ENCODE measurements at regions not wholly inside any gene's neighbourhood (a gene's known extent, or its start where the extent isn't known, plus 50 kb on each side); places are given as distances from the start of the nearest gene placed in this dataset.
"Not testable (repeated sequence)": the region's sequence is repeated elsewhere in the genome, so short reads cannot be mapped to it uniquely, and the experiment has no call there.

GRCh38 chr10:21393931-21394330 lies 131.6 kb downstream of the SKIDA1 start:
- Histone ChIP-seq H3K36me3 (ENCODE audit: insufficient read depth, insufficient read length, low read length) (no peaks in the 10 kb centered on the region), H3K9me3 (ENCODE audit: insufficient read depth, low read length) (no peaks in the 10 kb centered on the region), H3K27me3 (ENCODE audit: insufficient read depth, insufficient read length) (no peaks in the 10 kb centered on the region), H3K9ac (ENCODE audit: insufficient read length, low read depth) (no peak overlapping the region), H3K4me3 (ENCODE audit: insufficient read length, low read depth) (no peak overlapping the region), H3K4me1 (ENCODE audit: insufficient read depth, insufficient read length) (peaks cover under 1% of the 10 kb centered on the region)
- TF ChIP-seq SUZ12 (IDR thresholded peaks at IDR 0.05; ENCODE audit: extremely low read depth, insufficient read depth, insufficient read length) (no peak), ZNF274 (IDR thresholded peaks at IDR 0.05; ENCODE audit: low read depth, low read length) (no peak), YY1 (IDR thresholded peaks at IDR 0.05; ENCODE audit: insufficient read depth, insufficient read length) (no peak)
- DNase-seq (ENCODE audit: low read depth, low spot score), result no peak

GRCh38 chr10:21388589-21388988 lies 136.9 kb downstream of the SKIDA1 start:
- no peak overlapping the region for H3K9ac ChIP-seq (ENCODE audit: insufficient read length, low read depth)
- H3K4me3 ChIP-seq (ENCODE audit: insufficient read length, low read depth), result no peak overlapping the region
- H3K4me1 ChIP-seq (ENCODE audit: insufficient read depth, insufficient read length), result peaks cover 10% of the 10 kb centered on the region
- no peaks in the 10 kb centered on the region for H3K36me3 ChIP-seq (ENCODE audit: insufficient read depth, insufficient read length, low read length)
- no peak for TF ChIP-seq SUZ12 (IDR thresholded peaks at IDR 0.05; ENCODE audit: extremely low read depth, insufficient read depth, insufficient read length)
- no peak for TF ChIP-seq ZNF274 (IDR thresholded peaks at IDR 0.05; ENCODE audit: low read depth, low read length)
- no peak for TF ChIP-seq YY1 (IDR thresholded peaks at IDR 0.05; ENCODE audit: insufficient read depth, insufficient read length)
- DNase-seq (ENCODE audit: low read depth, low spot score), result no peak
- no peaks in the 10 kb centered on the region; the same call in 1 of the 2 replicates for H3K9me3 ChIP-seq (ENCODE audit: insufficient read depth, low read length)
- H3K27me3 ChIP-seq (ENCODE audit: insufficient read depth, insufficient read length), result no peaks in the 10 kb centered on the region

- TF ChIP-seq YY1 (IDR thresholded peaks at IDR 0.05; ENCODE audit: insufficient read depth, insufficient read length) (no peak), SUZ12 (IDR thresholded peaks at IDR 0.05; ENCODE audit: extremely low read depth, insufficient read depth, insufficient read length) (no peak), ZNF274 (IDR thresholded peaks at IDR 0.05; ENCODE audit: low read depth, low read length) (no peak)
- H3K4me1 ChIP-seq (ENCODE audit: insufficient read depth, insufficient read length), result peaks cover 10% of the 10 kb centered on the region
- H3K27me3 ChIP-seq (ENCODE audit: insufficient read depth, insufficient read length), result no peaks in the 10 kb centered on the region
- no peak for DNase-seq (ENCODE audit: low read depth, low spot score)
- H3K9ac ChIP-seq (ENCODE audit: insufficient read length, low read depth), result no peak overlapping the region
- no peaks in the 10 kb centered on the region for H3K36me3 ChIP-seq (ENCODE audit: insufficient read depth, insufficient read length, low read length)
- no peaks in the 10 kb centered on the region; the same call in 1 of the 2 replicates for H3K9me3 ChIP-seq (ENCODE audit: insufficient read depth, low read length)
- no peak overlapping the region for H3K4me3 ChIP-seq (ENCODE audit: insufficient read length, low read depth)
Observed at GRCh38 chr10:21387868-21388267, 137.6 kb downstream of the SKIDA1 start.

- H3K9me3 ChIP-seq (ENCODE audit: insufficient read depth, low read length), result no peaks in the 10 kb centered on the region; the same call in 1 of the 2 replicates
- H3K4me1 ChIP-seq (ENCODE audit: insufficient read depth, insufficient read length), result peaks cover 10% of the 10 kb centered on the region
- H3K36me3 ChIP-seq (ENCODE audit: insufficient read depth, insufficient read length, low read length), result no peaks in the 10 kb centered on the region
- H3K27me3 ChIP-seq (ENCODE audit: insufficient read depth, insufficient read length), result no peaks in the 10 kb centered on the region
- no peak overlapping the region for H3K4me3 ChIP-seq (ENCODE audit: insufficient read length, low read depth)
- TF ChIP-seq SUZ12 (IDR thresholded peaks at IDR 0.05; ENCODE audit: extremely low read depth, insufficient read depth, insufficient read length) (no peak), YY1 (IDR thresholded peaks at IDR 0.05; ENCODE audit: insufficient read depth, insufficient read length) (no peak), ZNF274 (IDR thresholded peaks at IDR 0.05; ENCODE audit: low read depth, low read length) (no peak)
- H3K9ac ChIP-seq (ENCODE audit: insufficient read length, low read depth), result no peak overlapping the region
- DNase-seq (ENCODE audit: low read depth, low spot score), result no peak
Observed at GRCh38 chr10:21385996-21386585, 139.4 kb downstream of the SKIDA1 start.

GRCh38 chr10:21385536-21385935 lies 139.9 kb downstream of the SKIDA1 start:
- no peaks in the 10 kb centered on the region for H3K36me3 ChIP-seq (ENCODE audit: insufficient read depth, insufficient read length, low read length)
- TF ChIP-seq SUZ12 (IDR thresholded peaks at IDR 0.05; ENCODE audit: extremely low read depth, insufficient read depth, insufficient read length) (no peak), ZNF274 (IDR thresholded peaks at IDR 0.05; ENCODE audit: low read depth, low read length) (no peak), YY1 (IDR thresholded peaks at IDR 0.05; ENCODE audit: insufficient read depth, insufficient read length) (no peak)
- H3K9ac ChIP-seq (ENCODE audit: insufficient read length, low read depth), result no peak overlapping the region
- peaks cover 10% of the 10 kb centered on the region for H3K4me1 ChIP-seq (ENCODE audit: insufficient read depth, insufficient read length)
- H3K4me3 ChIP-seq (ENCODE audit: insufficient read length, low read depth), result no peak overlapping the region
- H3K27me3 ChIP-seq (ENCODE audit: insufficient read depth, insufficient read length), result no peaks in the 10 kb centered on the region
- DNase-seq (ENCODE audit: low read depth, low spot score), result no peak
- H3K9me3 ChIP-seq (ENCODE audit: insufficient read depth, low read length), result no peaks in the 10 kb centered on the region; the same call in 1 of the 2 replicates

- TF ChIP-seq ZNF274 (IDR thresholded peaks at IDR 0.05; ENCODE audit: low read depth, low read length) (no peak), SUZ12 (IDR thresholded peaks at IDR 0.05; ENCODE audit: extremely low read depth, insufficient read depth, insufficient read length) (no peak), YY1 (IDR thresholded peaks at IDR 0.05; ENCODE audit: insufficient read depth, insufficient read length) (no peak)
- no peaks in the 10 kb centered on the region for H3K4me1 ChIP-seq (ENCODE audit: insufficient read depth, insufficient read length)
- DNase-seq (ENCODE audit: low read depth, low spot score), result no peak
- H3K27me3 ChIP-seq (ENCODE audit: insufficient read depth, insufficient read length), result no peaks in the 10 kb centered on the region
- no peak overlapping the region for H3K4me3 ChIP-seq (ENCODE audit: insufficient read length, low read depth)
- H3K36me3 ChIP-seq (ENCODE audit: insufficient read depth, insufficient read length, low read length), result no peaks in the 10 kb centered on the region
- H3K9ac ChIP-seq (ENCODE audit: insufficient read length, low read depth), result no peak overlapping the region
- no peaks in the 10 kb centered on the region for H3K9me3 ChIP-seq (ENCODE audit: insufficient read depth, low read length)
Observed at GRCh38 chr10:21379143-21379542, 146.3 kb downstream of the SKIDA1 start.

- not testable (repeated sequence) for H3K4me3 ChIP-seq (ENCODE audit: insufficient read length, low read depth); DNase-seq (ENCODE audit: low read depth, low spot score); H3K27me3 ChIP-seq (ENCODE audit: insufficient read depth, insufficient read length); H3K9ac ChIP-seq (ENCODE audit: insufficient read length, low read depth); H3K36me3 ChIP-seq (ENCODE audit: insufficient read depth, insufficient read length, low read length); H3K9me3 ChIP-seq (ENCODE audit: insufficient read depth, low read length); H3K4me1 ChIP-seq (ENCODE audit: insufficient read depth, insufficient read length)
Observed at GRCh38 chr10:21375274-21375673, 150.2 kb downstream of the SKIDA1 start.

GRCh38 chr10:21373881-21374280 lies 151.6 kb downstream of the SKIDA1 start:
- not testable (repeated sequence) for H3K4me1 ChIP-seq (ENCODE audit: insufficient read depth, insufficient read length); H3K9me3 ChIP-seq (ENCODE audit: insufficient read depth, low read length); H3K4me3 ChIP-seq (ENCODE audit: insufficient read length, low read depth); DNase-seq (ENCODE audit: low read depth, low spot score); H3K27me3 ChIP-seq (ENCODE audit: insufficient read depth, insufficient read length); H3K36me3 ChIP-seq (ENCODE audit: insufficient read depth, insufficient read length, low read length); H3K9ac ChIP-seq (ENCODE audit: insufficient read length, low read depth)

All from NT2/D1 (cell line).